GM21723 (cell line): ENCODE measurements at regions not wholly inside any gene's neighbourhood (a gene's known extent, or its start where the extent isn't known, plus 50 kb on each side); places are given as distances from the start of the nearest gene placed in this dataset.

Experiments used
- ATAC-seq: cut with Tn5 transposase; IDR thresholded peaks from one replicate; pipeline ENCODE4 v1.9.1; 2021; ENCODE audit warnings: mild to moderate bottlenecking, moderate library complexity; ENCODE audit not compliant: unreplicated experiment

- no peak for ATAC-seq
Measured at GRCh38 chr18:78677483-78678317, 301.9 kb upstream of the SALL3 start.

DNA sequence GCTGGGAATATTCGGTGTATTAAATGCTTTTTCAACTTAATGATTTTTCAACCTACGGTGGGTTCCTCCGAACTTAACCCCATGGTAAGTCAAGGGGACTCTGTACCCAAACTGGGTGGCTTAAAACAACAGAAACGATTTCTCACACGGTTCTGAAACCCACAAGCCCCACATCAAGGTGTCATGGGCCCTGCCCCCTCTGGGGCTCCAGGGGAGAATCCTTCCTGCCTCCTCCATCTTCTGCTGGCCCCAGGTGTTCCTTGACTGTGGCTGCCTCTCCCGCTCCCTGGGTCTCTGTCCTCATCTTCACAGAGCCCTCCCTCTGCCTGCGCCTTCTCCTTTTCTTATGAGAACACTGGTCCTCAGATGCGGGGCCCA, 301.3 kb upstream of the SALL3 start:
- no peak for ATAC-seq

DNA sequence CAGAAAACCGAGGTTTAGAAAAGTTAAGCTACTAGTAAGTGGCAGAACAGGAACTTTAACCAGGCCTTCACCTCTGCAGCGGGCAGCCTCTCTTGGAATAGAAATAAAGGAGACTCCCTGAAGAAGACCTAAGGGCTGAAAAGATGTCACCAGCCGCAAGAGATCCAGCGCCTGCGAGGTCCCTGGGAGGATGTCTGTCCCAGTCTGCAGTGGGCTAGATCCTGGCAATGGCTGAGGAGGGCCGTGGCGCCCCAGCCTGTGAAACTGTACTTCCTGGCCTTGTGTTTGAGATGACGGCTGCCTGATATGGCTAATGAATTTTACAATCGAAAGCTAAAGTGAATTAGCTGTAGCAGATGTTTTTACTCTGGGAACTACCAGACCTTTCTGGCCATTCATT, 300.6 kb upstream of the SALL3 start:
- no peak for ATAC-seq

GRCh38 chr18:78679613-78680260, 299.9 kb upstream of the SALL3 start:
- ATAC-seq, result no peak

- no peak for ATAC-seq
Measured at GRCh38 chr18:78681396-78681795, 298.2 kb upstream of the SALL3 start.

GRCh38 chr18:78681934-78682333, 297.7 kb upstream of the SALL3 start:
- no peak for ATAC-seq

- ATAC-seq, result no peak
Measured at GRCh38 chr18:78682716-78683115, 296.9 kb upstream of the SALL3 start.

GRCh38 chr18:78683191-78684010, 296.2 kb upstream of the SALL3 start:
- ATAC-seq, result no peak

DNA sequence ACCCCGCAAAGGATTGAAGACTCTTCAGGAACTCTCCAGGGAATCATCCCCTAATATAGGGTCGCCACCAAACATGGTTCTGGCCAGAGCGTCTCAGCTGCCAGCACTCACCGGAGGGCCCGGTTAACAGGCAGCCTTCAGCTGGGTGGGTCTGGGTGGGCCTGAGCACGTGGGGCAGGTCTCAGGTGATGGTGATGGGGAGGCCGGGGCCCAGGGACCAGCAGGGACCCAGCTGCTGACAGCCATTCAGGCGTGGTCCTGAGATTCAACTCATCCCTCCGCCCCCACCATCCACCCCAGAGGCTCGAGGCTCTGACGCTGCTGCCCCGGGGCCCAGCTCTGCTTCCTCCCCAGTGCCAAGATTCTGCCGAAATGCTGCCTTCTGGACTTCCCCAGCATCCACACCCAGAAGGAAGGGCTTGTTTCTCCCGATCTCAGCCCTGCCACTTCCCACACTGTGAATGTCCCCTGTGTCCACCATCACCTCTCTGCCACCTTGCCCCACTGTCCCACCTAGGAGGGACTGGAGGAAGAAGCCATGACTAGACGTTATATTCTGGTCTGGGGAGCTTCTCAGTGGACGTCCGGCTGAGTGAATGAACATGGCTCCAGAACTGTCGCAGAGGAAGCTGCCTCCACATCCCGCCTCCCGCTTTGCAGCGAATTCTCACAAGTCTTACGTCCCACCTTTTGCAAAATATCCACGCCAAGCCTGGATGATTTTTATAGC, 294.2 kb upstream of the SALL3 start:
- ATAC-seq, result no peak

- no peak for ATAC-seq
Measured at GRCh38 chr18:78685980-78686530, 293.6 kb upstream of the SALL3 start.

DNA sequence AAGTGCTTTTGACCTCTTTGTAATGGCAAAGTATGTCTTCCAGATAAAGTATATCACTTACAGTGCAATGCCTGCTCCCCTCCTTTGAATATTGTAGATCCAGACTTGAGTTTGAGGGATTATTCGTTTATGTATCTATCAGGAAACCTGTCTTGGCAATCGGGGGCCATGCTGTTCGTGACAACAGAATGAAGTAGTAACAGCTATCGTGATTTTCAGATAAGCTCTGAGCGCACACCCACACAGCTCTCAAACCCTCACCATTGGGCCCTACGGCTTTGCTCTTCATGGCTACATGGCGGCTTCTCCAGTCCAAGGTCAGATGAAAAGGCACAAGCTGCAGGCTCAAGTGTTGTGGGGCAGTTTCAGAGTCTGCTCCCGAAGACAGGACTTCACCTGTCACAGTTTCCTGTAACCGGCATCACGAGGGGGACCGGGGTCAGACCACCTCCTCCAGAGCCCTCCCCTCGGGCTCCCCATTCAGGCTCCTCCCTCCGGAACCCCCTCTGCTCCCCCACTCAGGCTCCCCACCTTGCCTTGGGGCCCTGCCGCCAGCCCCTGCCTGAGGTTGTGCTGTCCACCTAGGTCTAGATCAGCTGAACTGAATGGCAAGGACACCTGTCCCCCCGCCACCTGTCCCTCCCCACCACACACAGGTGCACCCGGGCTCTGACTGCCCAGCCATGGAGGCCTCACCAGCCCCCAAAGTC, 292.5 kb upstream of the SALL3 start:
- ATAC-seq, result no peak

GRCh38 chr18:78687736-78688135, 291.9 kb upstream of the SALL3 start:
- ATAC-seq, result no peak

DNA sequence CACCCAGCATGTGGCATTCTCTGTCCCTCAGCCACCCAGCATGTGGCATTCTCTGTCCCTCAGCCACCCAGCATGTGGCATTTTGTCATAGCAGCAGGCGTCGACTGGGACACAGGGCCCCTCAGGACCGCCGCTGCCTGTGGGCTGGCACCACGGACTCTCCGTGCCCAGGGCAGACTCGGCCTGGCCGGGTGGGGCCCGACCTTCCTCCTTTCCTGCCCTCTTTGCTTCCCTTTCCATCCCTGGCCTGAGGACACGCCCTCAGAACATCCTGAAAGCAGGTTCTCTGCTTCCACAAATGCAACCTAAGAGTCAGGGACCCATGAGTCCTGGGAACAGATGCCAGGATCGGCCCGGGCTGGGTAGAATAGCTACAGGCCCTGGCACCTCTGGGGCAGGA, 291.4 kb upstream of the SALL3 start:
- no peak for ATAC-seq

- ATAC-seq, result no peak
Measured at GRCh38 chr18:78688916-78689315, 290.7 kb upstream of the SALL3 start.

DNA sequence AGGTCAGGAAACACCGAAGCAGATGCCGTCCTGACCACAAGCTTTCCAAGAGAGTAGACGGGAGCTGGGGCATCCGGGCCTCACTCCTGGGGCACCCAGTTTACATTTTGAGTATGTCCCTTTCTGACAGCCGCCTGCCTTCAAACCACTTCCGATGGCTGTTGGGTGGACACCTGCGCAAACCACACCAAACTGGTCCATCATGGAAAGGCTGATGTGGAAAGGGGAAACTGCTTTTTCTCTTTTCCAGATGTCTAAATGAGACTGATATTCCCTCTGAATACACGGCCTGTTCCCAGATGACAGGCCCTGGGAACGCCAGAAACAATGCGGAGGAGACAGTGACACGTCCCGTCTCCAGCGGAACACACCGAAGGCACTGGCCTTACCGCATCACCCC, 290.0 kb upstream of the SALL3 start:
- ATAC-seq, result no peak

GRCh38 chr18:78692105-78692504, 287.5 kb upstream of the SALL3 start:
- ATAC-seq, result no peak

- no peak for ATAC-seq
Measured at GRCh38 chr18:78693429-78693828, 286.2 kb upstream of the SALL3 start.

DNA sequence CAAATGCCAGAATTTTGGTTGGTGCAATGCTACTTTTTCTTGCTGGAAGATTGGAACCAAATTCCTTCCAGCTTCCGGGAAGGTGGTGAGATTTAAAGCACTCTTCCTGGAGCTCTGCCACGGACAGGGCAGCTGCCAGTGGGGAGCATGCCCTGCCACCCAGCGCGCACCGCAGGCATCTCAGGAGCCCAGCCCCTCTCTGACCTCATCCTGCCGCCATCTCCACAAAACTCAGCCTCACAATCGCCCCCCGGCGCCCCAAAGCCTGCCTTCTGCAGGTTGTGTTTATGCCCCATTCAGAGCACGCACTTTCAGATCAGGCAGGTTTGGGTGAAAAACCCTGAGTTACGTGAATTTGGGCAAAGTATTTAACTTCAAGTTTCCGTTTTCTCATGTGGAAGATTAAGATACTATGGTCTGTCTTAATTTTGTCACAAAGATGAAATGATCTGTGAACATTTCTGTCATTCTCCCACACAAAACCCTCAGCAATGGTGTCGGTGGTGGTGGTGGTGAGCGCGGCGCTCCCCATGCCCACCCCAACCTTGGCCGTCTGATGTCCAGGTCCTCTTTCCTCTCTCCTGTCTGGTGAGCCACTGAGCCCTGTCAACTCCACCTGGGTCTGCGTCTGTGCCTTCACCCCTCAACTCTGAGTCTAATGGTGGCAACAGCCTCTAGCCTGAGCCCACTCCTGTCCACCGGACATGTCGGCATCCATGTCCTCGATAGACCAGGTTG, 282.8 kb upstream of the SALL3 start:
- ATAC-seq, result no peak

DNA sequence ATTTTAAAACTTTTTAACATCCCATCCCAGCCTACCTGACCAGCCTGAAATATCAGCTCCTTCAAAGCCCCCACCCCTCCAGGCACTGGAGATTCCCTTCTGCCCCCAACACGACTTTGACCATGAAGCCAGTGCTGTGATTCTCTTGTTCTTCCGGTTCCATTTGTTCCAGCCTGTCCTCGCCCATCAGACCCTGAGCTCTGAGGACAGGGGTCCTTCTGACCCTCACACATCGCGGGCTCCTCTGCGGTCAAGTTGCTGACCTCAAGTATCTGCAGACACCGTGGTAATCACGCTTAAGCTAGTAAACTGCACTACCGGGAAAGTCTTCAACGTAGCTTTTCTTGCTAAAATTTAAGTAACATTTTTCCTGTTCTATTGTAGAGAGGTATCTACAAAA, 282.2 kb upstream of the SALL3 start:
- no peak for ATAC-seq
